SH-SY5Y (cell line): ENCODE measurements at regions not wholly inside any gene's neighbourhood (a gene's known extent, or its start where the extent isn't known, plus 50 kb on each side); places are given as distances from the start of the nearest gene placed in this dataset.

Source experiments
- GATA2 ChIP-seq: IDR thresholded peaks from 2 replicates; pipeline ENCODE4 v1.6.1; 2011; ENCODE audit warnings: mild to moderate bottlenecking, low read depth, low read length
- GATA3 ChIP-seq: IDR thresholded peaks from 2 replicates; pipeline ENCODE4 v1.6.1; 2011; ENCODE audit warnings: low read depth, mild to moderate bottlenecking, low read length, moderate library complexity

- no peak for TF ChIP-seq GATA3
- TF ChIP-seq GATA2, result no peak
Measured at GRCh38 chr2:241993386-241994005, 124.0 kb downstream of the RTP5 start.

DNA sequence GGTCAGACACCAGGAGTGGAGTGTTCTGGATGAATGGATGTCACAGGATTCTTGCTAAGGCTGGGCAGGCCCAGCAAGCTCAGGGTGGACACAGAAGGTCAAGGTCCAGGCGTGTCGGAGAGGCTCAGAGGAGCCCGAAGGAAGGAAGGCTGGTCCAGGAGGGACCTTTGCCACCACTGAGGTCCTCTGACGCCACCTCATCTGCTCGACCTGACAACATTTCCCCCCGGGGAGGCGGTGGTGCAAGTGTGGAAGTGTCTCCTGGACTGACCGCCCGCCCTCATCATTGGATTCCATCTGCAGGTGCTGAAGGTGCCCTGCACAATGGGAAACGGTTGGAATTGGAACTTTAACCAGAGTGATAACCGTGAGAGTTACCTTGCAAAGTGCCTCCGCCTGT is 124.6 kb downstream of the RTP5 start:
- no peak for TF ChIP-seq GATA2
- TF ChIP-seq GATA3, result no peak

- TF ChIP-seq GATA3, result no peak
- no peak for TF ChIP-seq GATA2
Measured at GRCh38 chr2:241994556-241995213, 125.2 kb downstream of the RTP5 start.

DNA sequence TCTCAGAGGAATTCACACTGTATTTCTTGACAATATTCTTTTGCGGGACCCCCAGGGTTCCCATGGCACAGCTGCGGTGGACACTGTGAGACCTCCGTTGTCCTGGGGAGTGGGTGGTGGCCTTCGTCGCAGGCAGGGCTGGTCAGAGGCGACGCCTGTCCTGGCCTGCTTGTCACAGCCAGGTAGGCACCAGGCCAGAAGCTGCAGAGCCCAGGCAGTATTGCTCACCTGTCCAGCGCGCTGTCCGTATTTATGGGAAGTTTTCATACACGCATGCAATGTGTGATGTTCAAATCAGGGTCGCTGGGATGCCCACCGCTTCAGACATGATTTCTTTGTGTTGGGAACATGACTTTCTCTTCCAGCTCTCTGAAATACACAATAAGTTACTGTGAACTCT is 126.6 kb downstream of the RTP5 start:
- TF ChIP-seq GATA2 (no peak), GATA3 (no peak)

- TF ChIP-seq GATA2 (no peak), GATA3 (no peak)
Measured at GRCh38 chr2:241997017-241997416, 127.5 kb downstream of the RTP5 start.

DNA sequence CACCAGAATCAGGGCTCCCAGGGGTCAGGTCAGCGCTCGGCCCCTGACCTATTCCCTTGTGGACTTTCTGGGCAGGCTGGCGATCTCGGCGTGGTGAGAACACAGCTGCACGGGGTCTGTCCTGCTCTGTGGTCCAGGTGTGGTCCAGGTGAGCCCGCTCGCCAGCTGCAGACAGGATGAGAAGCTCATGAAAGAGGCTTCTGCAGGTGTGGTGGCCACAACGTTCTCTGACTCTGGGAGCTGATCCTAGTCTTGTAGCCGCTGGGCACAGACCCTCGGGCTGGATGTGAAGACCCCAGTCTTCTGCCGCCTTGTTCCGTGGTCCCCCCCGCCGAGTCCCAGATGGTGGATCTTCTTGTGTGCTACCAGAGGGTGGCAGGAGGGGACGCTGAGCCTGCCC is 129.7 kb downstream of the RTP5 start:
- no peak for TF ChIP-seq GATA2

DNA sequence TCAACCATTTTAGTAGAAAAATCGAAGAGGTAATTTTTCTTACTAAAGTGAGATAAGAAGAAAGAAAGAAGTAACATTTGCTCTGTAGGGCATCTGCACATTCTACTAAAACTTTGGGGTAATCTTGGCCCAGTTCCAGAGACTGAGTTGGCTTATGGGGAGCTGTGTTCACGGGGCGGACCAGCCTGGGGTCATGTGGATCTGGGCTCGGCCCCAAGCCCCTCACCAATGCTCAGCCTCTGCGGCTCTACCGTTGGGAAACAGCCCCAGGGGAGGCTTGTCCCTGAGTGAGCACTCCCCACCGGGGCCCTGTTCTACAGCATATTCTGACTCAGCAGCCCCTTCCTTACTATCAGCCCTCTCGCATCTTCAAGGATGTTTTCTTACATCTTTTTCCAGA is 132.3 kb downstream of the RTP5 start:
- TF ChIP-seq GATA2 (no peak), GATA3 (no peak)

DNA sequence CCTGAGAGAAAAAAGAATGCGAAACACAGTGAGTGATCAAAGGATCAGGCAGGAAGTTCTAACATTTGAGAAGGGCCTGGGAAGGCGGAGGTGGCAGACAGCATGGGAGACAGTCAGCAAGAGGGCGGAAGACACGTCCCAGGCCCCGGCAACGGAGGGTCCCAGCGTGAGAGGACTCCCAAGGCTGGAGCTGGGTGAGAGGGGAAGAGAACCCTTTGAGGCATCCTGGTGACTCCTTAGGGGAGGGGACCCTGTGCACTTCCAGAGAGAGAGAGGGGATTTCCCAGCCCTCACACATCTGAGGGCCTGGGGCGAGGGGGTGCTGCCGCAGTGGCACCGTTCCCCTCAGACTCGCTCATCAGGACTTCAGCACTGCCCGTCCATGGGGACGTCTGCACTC is 133.4 kb downstream of the RTP5 start:
- no peak for TF ChIP-seq GATA2
- no peak for TF ChIP-seq GATA3

GRCh38 chr2:242004223-242004901 is 134.8 kb downstream of the RTP5 start:
- TF ChIP-seq GATA3, result no peak
- TF ChIP-seq GATA2, result no peak

GRCh38 chr2:242004902-242005230 is 135.3 kb downstream of the RTP5 start:
- TF ChIP-seq GATA3, result no peak
- TF ChIP-seq GATA2, result no peak

GRCh38 chr2:242011167-242011513 is 141.6 kb downstream of the RTP5 start:
- TF ChIP-seq GATA3 (no peak), GATA2 (no peak)

DNA sequence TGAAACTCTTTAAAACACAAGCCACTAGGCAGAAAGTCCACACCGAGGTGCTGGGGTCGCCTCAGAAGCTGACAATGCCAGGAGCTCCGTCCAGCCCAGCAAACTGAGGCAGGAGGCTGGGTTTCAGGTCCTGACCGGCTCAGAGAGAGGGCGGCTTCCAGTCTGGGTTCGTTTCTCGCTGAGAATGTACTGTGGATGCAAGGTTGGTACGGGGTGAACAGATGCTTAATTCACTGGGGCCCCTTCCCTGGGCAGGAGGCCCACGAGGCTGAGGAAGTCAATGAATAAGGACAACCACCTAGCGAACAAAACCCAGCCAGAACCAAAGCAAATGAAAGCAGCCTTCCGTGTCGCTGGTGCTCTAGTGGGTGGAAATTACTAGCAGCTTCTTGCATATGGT is 142.0 kb downstream of the RTP5 start:
- TF ChIP-seq GATA3, result no peak
- no peak for TF ChIP-seq GATA2

DNA sequence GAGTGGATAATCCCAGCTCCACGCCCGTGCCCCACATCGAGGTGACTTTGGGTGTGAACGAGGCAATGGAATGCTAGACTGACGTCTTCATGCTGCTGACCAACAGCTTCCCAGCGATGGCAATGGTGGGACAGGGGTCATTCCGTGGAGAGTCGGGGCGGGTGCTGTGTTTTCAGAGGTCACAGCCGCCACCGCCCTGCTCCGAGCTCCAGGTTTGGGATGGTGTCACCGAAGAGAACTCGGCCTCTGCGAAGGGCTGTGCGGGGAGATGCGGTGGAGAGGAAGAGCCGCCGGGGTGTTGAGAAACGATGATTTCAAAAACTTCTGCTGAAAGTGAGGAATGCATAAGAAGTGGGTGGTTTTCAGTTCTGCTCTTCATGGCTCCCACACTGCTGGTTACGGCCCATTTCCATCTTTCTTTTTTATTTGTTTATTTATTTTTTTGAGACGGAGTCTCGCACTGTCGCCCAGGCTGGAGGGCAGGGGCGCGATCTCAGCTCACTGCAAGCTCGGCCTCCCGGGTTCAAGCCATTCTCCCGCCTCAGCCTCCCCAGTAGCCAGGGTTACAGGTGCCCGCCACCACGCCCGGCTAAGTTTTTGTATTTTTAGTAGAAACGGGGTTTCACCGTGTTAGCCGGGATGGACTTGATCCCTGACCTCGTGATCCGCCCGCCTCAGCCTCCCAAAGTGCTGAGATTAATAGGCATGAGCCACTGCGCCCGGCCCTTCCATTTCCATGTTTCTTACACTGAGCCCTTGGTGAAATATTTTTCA is 142.6 kb downstream of the RTP5 start:
- no peak for TF ChIP-seq GATA2
- TF ChIP-seq GATA3, result no peak

DNA sequence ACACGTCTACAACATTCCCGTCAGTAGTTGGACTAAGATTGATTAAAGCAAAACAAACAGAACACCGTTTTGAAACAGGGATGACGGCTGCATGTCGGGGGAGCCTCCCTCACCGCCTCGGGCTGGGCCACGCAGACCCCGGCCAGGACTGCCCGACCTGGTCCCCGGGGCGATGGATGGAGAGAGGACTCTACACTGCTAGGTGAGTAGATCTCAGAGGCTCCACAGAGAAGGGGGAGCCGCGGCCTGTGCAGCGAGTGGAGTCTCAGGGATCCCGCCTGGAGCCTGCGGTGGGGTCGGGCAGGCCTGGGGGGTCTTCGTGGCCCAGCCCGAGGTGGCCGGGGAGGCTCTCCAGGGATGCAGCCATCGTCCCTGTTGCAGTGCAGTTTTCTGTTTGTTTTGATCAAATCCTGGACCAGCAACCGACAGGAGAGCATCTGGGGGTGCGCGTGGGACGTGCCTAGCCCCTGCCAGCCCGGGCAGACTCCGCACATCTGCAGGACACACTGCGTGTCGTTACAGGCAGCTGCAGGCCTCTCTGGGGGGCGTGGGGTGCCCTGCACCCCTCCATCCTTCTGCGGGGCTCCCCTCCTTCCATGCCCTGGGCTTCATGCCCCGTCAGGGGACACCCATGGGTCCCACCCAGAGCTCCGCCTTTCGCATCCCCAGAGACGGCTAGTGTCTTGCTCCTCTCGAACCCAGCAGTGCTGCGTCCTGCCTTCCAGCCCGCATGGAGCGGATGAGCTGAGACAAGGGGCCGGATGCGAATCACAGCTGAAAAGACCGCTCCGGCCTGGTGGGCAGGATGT is 143.6 kb downstream of the RTP5 start:
- no peak for TF ChIP-seq GATA2
- TF ChIP-seq GATA3, result no peak
